Activated CD4-positive, alpha-beta T cell treated with anti-CD3 and anti-CD28 coated beads, Interleukin-2, amount 50 U/mL, for 16 hours (primary cell): ENCODE measurements at regions not wholly inside any gene's neighbourhood (a gene's known extent, or its start where the extent isn't known, plus 50 kb on each side); places are given as distances from the start of the nearest gene placed in this dataset.

Source experiments
- DNase-seq: peaks from one replicate; pipeline ENCODE4 v3.0.0-alpha.2; 2020

DNA sequence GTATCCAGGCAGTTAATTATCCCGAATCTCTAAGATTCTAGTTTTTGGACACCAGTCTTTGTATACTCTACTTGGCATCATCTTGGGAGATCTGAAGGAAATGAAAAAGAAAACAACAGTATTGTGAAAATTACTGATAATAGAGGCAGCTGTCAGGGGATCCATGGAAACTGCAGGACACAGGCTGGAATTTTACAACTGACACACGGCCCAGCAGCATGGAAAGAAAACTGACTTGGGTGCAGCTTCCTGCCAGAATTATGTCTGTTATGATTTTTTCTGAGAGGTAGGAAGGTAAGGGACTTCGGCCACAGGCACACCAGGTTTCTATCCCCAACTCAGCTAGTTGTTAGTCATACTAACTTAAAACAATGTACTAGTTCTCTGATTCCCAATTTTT, 57.7 kb upstream of the ERBB4 start:
- DNase-seq: no peak

DNA sequence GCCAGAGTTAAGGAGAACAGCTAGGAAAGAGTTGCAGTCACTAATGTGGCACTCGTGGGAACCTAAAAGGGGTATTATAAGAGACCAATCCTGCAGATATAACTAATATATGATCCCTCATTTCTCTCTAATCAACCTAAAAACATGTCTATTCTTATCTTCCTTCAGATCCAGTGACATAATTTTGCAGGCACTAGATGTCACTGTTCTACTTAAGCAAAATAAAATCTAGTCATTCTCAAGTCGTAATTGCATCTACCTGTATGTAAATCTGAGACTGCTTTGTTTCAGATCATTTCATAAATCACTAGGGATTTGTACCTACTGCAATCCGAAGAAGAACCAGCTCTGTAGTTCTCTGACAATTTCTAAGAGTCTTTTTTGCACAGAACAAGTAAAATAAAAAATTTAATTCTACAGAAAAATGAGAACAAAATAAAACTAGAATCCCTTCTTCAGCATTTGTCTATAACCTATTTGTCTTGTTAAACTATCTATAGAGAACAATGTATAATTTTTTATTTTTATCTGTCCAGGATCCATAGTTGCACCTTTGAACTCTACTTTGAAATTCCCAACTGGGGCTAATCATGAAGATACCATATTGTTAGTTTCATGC, 56.5 kb upstream of the ERBB4 start:
- DNase-seq: no peak

DNA sequence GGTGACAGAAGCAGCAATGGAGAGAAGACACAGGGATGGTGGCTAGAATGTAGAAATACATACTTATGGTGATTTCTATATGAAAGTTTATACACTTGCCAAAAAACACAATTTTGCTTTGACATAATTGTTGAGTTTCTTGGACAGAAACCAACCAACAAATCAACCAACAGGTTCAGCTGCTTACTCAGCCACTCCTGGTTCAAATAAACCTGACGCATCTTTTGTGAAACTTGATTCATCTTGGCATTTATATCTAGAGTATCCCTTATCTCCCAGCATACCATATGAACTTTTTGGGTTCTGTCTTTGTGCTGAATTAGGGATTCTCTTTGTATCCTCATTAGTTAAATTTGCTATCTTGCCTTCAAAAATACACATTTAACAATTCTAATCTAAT, 54.1 kb upstream of the ERBB4 start:
- no peak for DNase-seq
